ENCODE measurements at regions not wholly inside any gene's neighbourhood (a gene's known extent, or its start where the extent isn't known, plus 50 kb on each side); places are given as distances from the start of the nearest gene placed in this dataset.
"Not testable (repeated sequence)": the region's sequence is repeated elsewhere in the genome, so short reads cannot be mapped to it uniquely, and the experiment has no call there.

DNA sequence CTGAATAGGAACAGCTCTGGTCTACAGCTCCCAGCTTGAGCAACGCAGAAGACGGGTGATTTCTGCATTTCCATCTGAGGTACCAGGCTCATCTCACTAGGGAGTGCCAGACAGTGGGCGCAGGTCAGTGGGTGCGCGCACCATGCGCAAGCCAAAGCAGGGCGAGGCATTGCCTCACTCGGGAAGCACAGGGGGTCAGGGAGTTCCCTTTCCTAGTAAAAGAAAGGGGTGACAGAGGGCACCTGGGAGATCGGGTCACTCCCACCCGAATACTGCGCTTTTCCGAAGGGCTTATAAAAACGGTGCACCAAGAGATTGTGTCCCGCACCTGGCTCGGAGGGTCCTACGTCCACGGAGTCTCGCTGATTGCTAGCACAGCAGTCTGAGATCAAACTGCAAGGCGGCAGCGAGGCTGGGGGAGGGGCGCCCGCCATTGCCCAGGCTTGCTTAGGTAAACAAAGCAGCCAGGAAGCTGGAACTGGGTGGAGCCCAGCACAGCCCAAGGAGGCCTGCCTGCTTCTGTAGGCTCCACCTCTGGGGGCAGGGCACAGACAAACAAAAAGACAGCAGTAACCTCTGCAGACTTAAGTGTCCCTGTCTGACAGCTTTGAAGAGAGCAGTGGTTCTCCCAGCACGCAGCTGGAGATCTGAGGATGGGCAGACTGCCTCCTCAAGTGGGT, 599.2 kb downstream of the REEP3 start:
- ATAC-seq, result not testable (repeated sequence)

DNA sequence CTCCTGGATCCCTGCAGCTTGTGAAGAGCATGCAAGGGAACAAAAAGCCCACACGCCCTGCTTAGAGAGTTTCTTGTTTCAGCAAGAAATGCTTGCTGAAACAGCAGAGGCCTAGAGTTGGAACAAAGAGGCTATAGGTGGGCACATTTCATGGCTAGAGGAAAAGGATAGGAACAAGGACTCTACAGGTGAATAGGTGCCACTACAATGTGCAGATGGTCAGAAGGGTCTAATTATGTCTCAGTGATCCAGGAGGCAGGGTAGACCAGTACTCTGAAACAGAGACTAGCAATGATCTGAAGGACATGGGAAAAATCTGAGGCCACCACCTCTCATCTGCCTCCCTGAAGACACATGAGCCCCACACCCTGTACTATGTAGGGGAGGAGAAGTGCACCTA, 609.0 kb downstream of the REEP3 start:
- ATAC-seq, result no peak

DNA sequence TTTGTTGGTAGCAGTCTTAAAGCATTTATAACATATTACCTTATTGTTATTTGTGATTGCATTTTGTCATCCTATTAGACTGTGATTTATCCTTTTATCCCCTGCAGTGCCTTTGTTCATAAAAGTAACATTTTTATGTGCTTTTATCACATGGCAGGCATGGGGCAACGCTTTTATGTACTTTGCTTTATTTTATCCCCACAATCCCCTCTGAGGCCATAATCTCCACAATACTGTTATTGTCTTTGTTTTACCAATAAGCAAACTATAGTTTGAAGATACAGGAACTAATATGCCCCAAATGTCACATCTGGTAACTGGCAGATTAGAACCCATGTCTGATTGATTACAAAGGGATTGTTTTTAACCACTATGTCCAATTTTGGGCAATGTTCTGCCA, 613.5 kb downstream of the REEP3 start:
- no peak for ATAC-seq

DNA sequence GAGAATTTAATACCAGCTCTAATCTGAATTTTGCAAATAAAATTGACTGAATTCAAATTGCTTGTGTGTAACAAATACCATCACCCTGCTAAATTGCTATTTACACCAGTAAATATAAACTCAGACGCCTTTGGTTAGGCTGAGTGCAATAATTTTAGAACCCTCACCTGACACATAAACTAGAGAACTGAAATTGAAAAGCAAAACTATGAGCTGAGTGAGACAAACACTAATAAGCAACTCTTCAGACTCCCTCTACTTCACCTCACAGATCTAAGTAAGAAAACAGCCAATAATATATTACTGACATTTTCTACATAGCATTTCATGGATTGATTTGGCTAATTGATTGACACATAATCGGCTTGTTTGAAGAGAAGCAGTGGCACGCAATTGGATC, 621.2 kb downstream of the REEP3 start:
- no peak for ATAC-seq

- no peak for ATAC-seq
Observed at GRCh38 chr10:64148607-64149006, 627.4 kb downstream of the REEP3 start.

DNA sequence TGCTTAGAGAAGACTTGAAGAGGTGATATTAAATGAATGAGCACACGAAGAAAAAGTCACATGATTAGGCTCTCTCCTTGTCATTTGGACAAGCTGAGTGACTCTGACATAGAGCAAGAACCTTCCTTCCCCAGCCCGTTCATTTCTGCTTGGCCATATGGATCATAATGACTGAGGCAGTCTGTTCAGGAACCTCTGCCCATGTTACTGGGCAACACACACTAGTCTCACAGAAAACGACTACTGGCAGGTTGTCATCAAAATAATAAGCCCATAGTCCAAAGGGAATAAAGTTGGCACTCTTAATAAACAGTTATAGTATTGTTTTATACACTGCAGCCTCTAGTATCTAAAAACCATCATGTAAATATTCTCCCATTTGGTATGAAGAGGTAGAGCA, 635.0 kb downstream of the REEP3 start:
- no peak for ATAC-seq

DNA sequence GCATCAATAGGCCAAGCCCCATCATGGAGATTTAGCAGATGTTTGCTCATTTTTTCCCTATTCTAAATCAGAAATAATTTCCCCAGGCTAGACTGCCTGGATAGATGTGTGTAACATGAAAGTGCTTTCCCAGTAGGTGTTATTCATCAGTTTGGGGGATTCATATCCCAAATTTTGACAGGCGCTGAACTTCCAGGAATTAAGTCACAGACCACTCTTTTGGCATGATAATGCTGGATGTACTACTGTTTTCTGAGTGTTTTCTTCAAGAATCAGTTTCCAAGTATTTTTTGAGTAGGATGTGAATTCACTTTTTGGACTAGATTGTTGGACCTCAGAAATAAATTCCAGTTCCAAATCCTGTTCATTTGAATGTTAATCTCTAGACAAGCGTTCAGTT, 637.4 kb downstream of the REEP3 start:
- no peak for ATAC-seq

DNA sequence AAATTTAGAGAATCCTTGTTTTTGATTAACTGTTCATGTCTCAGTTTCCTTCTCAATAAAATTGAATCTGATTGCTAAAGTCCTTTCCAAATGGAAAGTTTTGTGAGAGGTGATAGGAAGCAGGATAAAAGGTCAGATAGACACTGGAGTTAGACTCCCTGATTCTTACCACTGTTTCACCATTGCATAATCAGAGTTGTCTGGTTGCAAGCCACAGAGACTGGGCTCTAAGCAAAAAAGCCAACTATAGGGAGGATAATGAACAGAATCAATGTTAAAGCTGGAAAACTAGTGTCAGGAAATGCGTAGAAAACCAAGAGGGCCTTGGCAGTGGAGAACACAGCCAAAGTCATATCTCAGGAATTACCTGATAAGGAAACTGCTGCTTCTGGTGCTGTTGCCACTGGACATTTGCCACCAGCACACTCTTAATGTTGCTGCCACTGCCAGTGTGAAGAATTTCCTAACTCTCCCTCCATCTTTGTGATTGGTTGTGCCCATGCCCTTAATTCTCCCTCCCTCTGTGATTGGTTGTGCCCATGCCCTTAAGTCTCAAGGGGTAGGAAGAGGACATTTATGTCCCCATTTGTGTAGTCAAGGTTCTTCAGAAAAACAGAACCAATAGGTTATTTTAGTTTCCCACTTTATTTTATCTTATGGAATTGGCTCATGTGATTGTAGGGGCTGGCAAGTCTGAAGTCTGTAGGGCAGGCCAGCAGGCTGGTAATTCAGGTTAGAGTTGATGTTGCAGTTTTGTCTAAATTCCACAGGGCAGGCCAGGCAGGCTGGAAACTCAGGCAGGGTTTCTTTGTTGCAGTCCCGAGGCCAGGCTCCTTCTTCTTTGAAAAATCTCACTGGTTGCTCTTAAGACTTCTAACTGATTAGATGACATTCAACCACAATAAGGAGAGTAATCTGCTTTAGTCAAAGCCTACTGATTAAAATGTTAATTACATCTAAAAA, 639.0 kb downstream of the REEP3 start:
- no peak for ATAC-seq

DNA sequence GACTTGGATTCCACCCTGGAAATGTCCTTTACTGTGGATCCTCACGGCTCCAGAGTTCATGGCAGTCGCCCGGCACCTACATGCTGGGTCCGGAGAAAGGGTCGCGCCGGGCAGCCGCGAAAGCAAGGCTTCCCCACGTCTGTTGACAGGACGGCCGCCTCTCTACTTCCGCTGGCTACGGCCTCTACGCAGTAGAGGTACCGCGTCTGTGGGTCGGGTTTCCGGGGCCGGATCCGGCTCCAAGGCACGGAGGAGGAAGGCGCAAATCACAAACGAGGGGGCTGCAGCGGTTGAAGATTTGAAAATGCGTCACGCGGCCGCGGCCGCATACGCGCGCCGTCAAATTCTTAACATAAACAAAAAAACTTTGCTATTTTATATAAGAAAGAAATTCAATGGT, 649.6 kb downstream of the REEP3 start:
- no peak for ATAC-seq

DNA sequence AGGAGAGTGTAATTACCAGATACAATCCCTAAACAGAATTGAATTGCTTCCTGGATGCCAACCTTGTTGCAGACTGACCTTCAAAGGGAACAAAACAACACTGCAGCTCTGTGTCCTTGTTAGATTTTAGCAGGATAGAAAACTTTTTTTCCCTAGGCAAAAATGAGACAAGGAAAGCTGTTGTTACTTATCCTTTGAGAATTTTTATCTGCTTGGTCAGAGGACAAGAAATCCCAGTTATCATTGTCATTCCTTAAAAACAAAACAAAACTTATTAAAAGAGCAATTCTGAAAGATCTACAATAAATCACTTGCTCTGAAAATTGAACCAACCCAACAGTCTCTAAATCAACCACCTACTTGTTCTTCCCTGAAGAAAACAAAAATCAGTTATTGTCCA, 652.6 kb downstream of the REEP3 start:
- ATAC-seq, result no peak

- ATAC-seq, result no peak
Observed at GRCh38 chr10:64174666-64175255, 653.6 kb downstream of the REEP3 start.

DNA sequence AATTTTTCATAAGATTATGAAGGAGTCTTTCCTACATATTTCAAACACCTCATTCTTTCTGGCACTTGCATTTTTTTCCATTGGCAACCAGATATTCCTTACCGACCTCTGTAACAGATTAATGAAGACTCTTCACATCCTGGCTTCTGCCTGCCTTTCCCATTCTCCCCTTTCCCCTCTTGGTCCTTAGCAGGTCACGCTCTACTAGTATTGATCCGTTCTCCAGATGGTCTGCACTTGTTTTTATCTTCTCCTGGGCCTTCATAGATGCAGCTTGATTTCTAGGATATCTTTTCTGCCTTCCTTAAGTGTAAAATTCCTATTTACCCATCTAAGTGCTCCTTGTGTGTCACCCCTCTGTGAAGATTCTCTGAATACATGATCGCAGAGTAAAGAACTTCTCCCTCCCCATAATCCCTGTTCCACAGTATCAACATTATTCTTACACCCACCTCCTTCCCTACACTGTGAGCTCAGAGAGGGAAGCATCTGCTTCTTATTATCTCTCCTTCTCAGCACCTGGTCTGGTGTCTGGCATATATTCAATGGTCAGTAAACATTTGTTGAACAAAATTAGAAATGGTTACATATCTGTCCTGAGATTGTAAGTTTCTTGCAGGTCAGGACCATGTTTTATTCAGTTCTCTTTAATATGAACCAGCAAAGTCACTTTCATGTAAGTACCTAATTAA, 654.2 kb downstream of the REEP3 start:
- no peak for ATAC-seq

- no peak for ATAC-seq
Observed at GRCh38 chr10:64182671-64183070, 661.5 kb downstream of the REEP3 start.

DNA sequence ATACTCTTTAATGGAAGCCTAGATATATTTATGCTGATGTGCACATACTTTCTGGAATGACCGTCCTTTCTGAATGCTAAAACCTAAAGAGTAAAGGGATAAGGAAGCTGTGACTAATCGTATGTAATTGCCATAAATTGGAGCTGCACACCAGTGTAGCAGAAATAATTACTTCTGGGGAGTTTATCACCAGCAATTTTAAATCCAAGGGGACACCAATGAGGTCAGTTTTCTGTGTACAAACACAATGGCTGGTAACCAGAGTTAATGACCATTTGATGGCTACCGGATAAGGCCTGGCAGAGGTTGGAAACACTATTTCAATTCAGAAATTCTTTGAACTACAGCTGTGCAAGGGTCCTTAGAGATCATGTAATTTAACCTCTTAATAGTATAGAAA, 670.1 kb downstream of the REEP3 start:
- no peak for ATAC-seq

GRCh38 chr10:64196638-64197315, 675.6 kb downstream of the REEP3 start:
- ATAC-seq, result no peak

DNA sequence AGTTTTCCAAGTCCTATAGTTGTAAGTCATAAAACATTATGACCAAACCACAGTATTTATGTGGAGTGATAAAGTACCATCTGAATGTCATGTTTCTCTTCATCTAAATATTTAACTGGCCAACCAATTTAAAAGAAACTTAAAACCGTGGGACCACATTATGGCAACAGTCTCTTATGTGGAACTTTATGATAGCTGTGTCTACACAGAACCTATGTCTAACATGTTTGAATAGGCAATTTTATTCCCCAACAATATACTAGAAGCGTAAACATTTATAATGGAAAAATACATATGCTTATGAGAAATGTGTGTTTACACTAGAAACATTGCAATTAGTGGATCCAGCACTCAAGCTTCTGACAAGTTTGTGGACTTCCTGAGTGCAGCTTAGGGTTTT, 680.7 kb downstream of the REEP3 start:
- no peak for ATAC-seq

DNA sequence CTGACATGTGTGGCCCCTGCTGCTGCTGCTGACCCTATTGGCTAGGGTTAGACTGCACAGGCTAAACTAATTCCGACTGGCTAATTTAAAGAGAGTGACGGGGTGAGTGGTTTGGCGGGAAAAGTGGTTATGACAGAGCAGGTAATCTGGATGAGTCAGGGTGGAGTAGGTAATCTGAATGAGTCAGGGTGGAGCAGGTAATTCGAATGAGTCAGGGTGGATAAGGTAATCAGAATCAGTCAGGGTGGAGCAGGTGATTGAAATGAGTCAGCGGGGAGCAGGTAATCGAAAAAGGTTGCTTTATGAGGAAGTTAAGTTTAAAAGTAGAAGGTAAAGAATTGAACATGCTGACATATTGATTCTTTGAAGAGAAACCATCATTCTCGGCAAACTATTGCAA, 683.3 kb downstream of the REEP3 start:
- ATAC-seq, result not testable (repeated sequence)

GRCh38 chr10:64206409-64206808, 685.2 kb downstream of the REEP3 start:
- ATAC-seq, result no peak

- ATAC-seq, result no peak
Observed at GRCh38 chr10:64209561-64209960, 688.4 kb downstream of the REEP3 start.

DNA sequence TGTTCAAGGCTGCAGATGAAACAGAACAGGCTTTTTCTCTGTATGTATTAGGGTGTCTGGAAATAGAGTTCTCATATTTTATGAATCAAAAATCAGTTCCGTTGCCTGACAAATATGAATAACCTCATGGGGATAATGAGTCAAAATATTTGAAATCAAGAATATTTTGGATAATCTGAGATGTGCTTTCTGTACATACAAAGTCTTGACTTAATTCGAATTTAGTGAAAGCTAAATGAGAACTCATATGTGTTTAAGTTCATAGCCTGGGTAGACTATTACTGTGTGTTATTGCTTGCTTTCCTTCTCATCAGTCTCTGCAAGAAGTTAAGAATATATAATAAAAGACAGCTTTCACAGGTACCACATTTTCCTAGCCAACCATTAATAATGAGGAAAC, 689.0 kb downstream of the REEP3 start:
- no peak for ATAC-seq

DNA sequence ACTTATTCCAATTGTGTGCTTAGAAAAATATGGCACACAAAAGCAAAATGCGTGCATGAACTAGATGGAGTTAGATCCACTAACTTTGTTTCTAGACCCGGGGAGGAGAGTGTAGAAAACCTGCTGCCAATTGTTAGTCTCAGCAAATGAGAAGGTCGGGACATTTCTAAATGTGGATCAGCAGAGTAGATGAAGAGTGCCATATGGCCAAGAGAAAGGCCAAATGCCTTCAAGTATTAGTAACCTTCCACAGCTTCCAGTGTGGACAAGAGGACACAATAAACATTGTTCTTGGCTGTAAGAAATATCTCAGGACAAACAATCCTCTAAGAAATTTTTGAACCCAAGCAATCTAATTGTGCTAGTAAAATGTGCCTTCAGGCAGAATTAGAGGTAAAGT, 690.3 kb downstream of the REEP3 start:
- ATAC-seq, result no peak

- no peak for ATAC-seq
Observed at GRCh38 chr10:64215088-64215487, 693.9 kb downstream of the REEP3 start.

Data from activated CD4-positive, CD25-positive, alpha-beta regulatory T cell treated with anti-CD3 and anti-CD28 coated beads, Interleukin-2, amount 50 U/mL, for 24 hours (primary cell).